Pancreas (tissue), 10 donors: ENCODE measurements at regions not wholly inside any gene's neighbourhood (a gene's known extent, or its start where the extent isn't known, plus 50 kb on each side); places are given as distances from the start of the nearest gene placed in this dataset.
"Not testable (repeated sequence)": the region's sequence is repeated elsewhere in the genome, so short reads cannot be mapped to it uniquely, and the experiment has no call there.

Experiments used
- ATAC-seq, 4 donors: fragments of 200-7000 bp; cut with Tn5 transposase; one replicate each; pipeline versions ENCODE4 v1.8.0 to v1.9.1; 2020; ENCODE audit warnings: mild to moderate bottlenecking in 4 of 4, moderate library complexity in 4 of 4
- DNase-seq, 6 donors: peaks; one replicate each; pipeline ENCODE4 v3.0.0-alpha.2; 2020
- FAIRE-seq: peaks from 2 replicates; lab custom pipeline; 2012; peaks lifted over from hg19 to GRCh38; lab: Jason Lieb, UNC
- H3K27ac ChIP-seq, 4 donors: fragments of 200-600 bp; sonication (generic); 1 replicate in 3 of 4; 2 replicates in 1 of 4; pipeline versions ENCODE4 v1.5.0 to v1.8.0; 2020
- H3K27me3 ChIP-seq, 4 donors: fragments of 200-600 bp; one replicate each; pipeline ENCODE4 v1.8.0; 2021
- H3K36me3 ChIP-seq, 3 donors: fragments of 200-600 bp; sonication (generic) in 1 of 3; one replicate each; pipeline versions ENCODE4 v1.5.0 to v1.8.0; 2020 to 2021
- H3K4me1 ChIP-seq, 3 donors: fragments of 200-600 bp; one replicate each; pipeline ENCODE4 v1.8.0; 2021
- H3K4me3 ChIP-seq, 4 donors: fragments of 200-600 bp; sonication (generic) in 2 of 4; one replicate each; pipeline versions ENCODE4 v1.5.0 to v1.8.0; 2020 to 2021
- H3K9me3 ChIP-seq, 4 donors: fragments of 200-600 bp; one replicate each; pipeline ENCODE4 v1.8.0; 2021
- WGBS, 2 donors: extraction: QIAGEN DNeasy Blood & Tissue Kit; methylation state at CpG; one replicate each; pipeline ENCODE4 v1.1.7; 2013; 5-methylcytosine and 5-hydroxymethylcytosine counted together
- intact Hi-C, 3 donors: fragments of 100-400 bp; cut with DNase I; formaldehyde crosslinking; loops; one replicate each; pipeline versions ENCODE4 v1.11.1 to v1.14.2; 2022
- TF ChIP-seq, protein P1 (sequence below), 4 donors: fragments of 200-600 bp; sonication (generic) in 3 of 4; IDR thresholded peaks; one replicate each; pipeline versions ENCODE4 v1.5.0 to v1.8.0; 2021; ENCODE audit warnings: antibody characterized with exemption in 4 of 4
- donor health status: healthy with polysubstance abuse.
- donor health status: DM: no; HTN: no; CAD: no; lungs with moderate emphysema.
- donor health status: DM: no; HTN: no; CAD: no.
- donor health status: control.
- donor health status: control.
- donor health status: Bipolar disorder and iron deficiency.
- donor health status: DM: yes; HTN: yes; CAD: no.
- donor health status: DM: no; HTN: no; CAD: no.
- donor health status: DM: no; HTN: no; CAD: no.
- donor health status: DM: yes; HTN: yes; CAD: no.

DNA sequence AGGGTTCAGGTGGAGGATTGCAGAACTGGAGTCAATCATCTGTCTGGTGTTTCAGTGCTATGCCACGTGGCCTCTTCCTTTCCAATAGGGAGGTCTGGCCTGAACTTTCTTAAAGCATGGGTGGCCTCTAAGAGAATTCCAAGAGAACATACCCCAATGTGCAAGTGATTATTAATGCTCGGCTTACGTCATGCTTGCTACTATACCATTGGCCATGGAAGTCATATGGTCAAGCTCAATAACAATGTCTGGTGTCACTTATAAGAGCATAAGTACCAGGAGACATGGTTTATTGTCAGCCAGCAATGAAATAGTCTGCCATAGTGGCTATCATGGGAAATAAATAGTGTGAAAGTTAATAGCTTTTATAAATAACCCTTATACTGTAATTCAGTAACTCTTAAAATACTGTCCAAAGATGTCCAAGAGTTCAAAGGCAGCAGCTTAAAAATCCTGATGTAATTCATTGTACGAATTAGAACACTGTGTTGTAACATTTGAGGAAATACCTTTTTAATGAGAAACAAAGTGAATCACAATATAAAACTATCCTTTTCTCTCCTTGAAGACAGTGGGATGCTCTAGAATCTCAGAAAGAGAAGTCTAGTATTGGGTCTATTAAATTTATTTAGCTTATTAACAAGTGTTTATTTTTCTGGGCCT, 355.4 kb upstream of the PRR16 start:
- 71 to 82% methylated on average over 4 of the region's 4 CpGs for WGBS, 2 donors
- Histone ChIP-seq H3K36me3 (no peaks in the 10 kb centered on the region), H3K4me3 (no peak overlapping the region), H3K27me3 (no peaks in the 10 kb centered on the region), H3K9me3 (peaks cover 0 to 4% (median 0%) of the 10 kb centered on the region in 4 donors), H3K27ac (no peak overlapping the region), H3K4me1 (peaks cover 0 to 7% (median 0%) of the 10 kb centered on the region in 3 donors)
- intact Hi-C loops: no loop called here
- no peak for ATAC-seq
- DNase-seq: no peak
- TF ChIP-seq, protein P1, sequence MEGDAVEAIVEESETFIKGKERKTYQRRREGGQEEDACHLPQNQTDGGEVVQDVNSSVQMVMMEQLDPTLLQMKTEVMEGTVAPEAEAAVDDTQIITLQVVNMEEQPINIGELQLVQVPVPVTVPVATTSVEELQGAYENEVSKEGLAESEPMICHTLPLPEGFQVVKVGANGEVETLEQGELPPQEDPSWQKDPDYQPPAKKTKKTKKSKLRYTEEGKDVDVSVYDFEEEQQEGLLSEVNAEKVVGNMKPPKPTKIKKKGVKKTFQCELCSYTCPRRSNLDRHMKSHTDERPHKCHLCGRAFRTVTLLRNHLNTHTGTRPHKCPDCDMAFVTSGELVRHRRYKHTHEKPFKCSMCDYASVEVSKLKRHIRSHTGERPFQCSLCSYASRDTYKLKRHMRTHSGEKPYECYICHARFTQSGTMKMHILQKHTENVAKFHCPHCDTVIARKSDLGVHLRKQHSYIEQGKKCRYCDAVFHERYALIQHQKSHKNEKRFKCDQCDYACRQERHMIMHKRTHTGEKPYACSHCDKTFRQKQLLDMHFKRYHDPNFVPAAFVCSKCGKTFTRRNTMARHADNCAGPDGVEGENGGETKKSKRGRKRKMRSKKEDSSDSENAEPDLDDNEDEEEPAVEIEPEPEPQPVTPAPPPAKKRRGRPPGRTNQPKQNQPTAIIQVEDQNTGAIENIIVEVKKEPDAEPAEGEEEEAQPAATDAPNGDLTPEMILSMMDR (IDR thresholded peaks at IDR 0.05): no peak
- no peak for FAIRE-seq

DNA sequence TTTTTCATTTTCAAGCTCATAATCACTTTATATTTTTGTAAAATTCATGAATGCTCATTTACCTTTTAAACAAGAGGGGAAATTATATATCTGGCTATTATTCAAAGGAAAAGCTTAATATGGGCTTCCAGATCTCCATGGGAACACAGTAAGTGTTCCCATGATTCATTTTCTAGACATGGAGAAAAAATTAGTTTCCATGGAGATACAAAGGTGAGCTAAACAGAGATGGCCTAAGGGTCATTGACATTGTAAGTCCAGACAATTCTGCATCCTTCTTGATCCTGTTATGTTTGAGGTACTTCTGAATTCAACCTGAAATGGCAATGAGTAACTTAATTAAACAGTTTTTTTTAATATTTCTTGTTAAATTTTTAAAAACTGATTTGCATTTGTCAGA, 341.4 kb upstream of the PRR16 start:
- H3K9me3 ChIP-seq: no peaks in the 10 kb centered on the region
- intact Hi-C loops: no loop called here
- H3K36me3 ChIP-seq: no peaks in the 10 kb centered on the region
- no peak overlapping the region for H3K27ac ChIP-seq
- no peaks in the 10 kb centered on the region for H3K4me1 ChIP-seq
- FAIRE-seq: no peak
- TF ChIP-seq, protein P1 (IDR thresholded peaks at IDR 0.05): no peak
- no peak for ATAC-seq
- no peaks in the 10 kb centered on the region for H3K27me3 ChIP-seq
- DNase-seq: no peak
- H3K4me3 ChIP-seq: no peak overlapping the region

DNA sequence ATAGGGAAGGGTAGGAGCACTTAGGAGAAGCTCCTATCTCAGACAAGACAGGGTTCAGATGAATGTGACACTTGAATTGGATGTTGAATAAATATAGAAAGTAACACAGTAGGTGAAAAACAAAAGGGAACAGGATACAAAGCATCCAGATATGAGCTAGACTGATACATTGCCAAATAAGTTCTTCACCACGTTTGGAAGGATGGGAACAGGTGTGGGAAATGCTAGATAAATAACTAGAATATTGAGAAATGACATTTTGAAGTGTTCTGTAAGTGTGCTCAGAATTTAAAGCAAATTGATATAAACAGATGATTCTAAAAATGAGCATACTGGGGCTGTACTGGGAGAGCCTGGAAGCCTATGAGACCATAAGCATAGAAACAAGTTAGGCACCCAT, 340.1 kb upstream of the PRR16 start:
- WGBS, 2 donors: 10 to 29% methylated on average over 1 of the region's 1 CpG
- ATAC-seq: no peak
- TF ChIP-seq, protein P1 (IDR thresholded peaks at IDR 0.05): no peak
- H3K9me3 ChIP-seq: no peaks in the 10 kb centered on the region
- no peak overlapping the region for H3K27ac ChIP-seq
- no peaks in the 10 kb centered on the region for H3K36me3 ChIP-seq
- no peak overlapping the region for H3K4me3 ChIP-seq
- DNase-seq: no peak
- no peaks in the 10 kb centered on the region for H3K27me3 ChIP-seq
- no peak for FAIRE-seq
- intact Hi-C loops: no loop called here
- no peaks in the 10 kb centered on the region for H3K4me1 ChIP-seq

DNA sequence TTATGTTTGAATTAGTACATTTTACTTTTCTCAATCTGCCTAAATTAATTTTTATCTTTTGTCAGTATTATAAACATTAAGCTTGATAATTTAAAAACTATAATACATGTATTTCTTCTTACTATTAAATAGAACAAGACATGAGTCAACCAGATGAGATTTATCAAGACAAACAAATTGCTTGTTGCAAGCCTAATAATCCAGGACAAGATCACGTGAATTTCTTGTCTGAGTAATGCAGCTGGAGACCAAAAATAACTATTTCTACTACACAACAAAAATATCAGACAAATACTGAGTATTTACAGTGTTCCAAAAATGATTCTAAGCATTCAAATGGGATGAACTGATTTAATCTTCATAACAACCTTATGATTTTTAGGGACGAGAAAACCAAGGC, 339.1 kb upstream of the PRR16 start:
- no peak for ATAC-seq
- Histone ChIP-seq H3K4me3 (no peak overlapping the region), H3K27ac (no peak overlapping the region), H3K4me1 (no peaks in the 10 kb centered on the region), H3K9me3 (no peaks in the 10 kb centered on the region), H3K27me3 (no peaks in the 10 kb centered on the region), H3K36me3 (no peaks in the 10 kb centered on the region)
- TF ChIP-seq, protein P1 (IDR thresholded peaks at IDR 0.05): no peak
- intact Hi-C loops: no loop called here
- DNase-seq: no peak
- WGBS, 2 donors: 50 to 63% methylated on average over 2 of the region's 2 CpGs
- no peak for FAIRE-seq

DNA sequence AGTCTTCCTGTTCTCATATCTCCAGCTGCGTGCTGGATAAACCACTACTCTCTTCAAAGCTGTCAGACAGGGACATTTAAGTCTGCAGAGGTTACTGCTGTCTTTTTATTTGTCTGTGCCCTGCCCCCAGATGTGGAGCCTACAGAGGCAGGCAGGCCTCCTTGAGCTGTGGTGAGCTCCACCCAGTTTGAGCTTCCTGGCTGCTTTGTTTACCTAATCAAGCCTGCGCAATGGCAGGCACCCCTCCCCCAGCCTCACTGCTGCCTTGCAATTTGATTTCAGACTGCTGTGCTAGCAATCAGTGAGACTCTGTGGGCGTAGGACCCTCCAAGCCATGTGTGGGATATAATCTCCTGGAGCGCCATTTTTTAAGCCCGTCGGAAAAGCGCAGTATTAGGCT, 331.8 kb upstream of the PRR16 start:
- intact Hi-C loops, ATAC-seq, H3K27ac ChIP-seq, H3K4me3 ChIP-seq, H3K27me3 ChIP-seq, H3K36me3 ChIP-seq, FAIRE-seq, H3K4me1 ChIP-seq, DNase-seq, H3K9me3 ChIP-seq: not testable (repeated sequence)
- WGBS, 2 donors: 75 to 77% methylated on average over 7 of the region's 7 CpGs
